ENCODE measurements at regions not wholly inside any gene's neighbourhood (a gene's known extent, or its start where the extent isn't known, plus 50 kb on each side); places are given as distances from the start of the nearest gene placed in this dataset.

DNA sequence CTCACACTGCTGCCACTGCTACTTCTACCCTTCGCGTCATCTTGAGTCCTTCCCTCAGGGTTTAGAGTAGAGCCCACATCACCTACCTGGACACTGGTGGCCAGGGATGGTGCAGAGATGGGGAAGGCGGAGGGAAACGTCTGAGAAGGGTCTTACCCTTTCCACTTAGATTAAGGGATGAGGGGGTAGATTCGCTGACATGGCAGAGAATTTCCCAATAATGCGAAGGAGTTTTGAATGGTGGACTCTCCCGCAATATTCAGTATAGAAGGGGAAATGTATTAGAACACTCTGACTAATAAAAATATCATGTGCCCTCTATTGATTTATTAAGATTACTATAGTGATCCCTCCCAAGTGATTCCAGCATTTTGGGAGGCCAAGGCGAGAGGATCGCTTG, 209.5 kb upstream of the KIAA1217 start:
- TF ChIP-seq, protein P1, sequence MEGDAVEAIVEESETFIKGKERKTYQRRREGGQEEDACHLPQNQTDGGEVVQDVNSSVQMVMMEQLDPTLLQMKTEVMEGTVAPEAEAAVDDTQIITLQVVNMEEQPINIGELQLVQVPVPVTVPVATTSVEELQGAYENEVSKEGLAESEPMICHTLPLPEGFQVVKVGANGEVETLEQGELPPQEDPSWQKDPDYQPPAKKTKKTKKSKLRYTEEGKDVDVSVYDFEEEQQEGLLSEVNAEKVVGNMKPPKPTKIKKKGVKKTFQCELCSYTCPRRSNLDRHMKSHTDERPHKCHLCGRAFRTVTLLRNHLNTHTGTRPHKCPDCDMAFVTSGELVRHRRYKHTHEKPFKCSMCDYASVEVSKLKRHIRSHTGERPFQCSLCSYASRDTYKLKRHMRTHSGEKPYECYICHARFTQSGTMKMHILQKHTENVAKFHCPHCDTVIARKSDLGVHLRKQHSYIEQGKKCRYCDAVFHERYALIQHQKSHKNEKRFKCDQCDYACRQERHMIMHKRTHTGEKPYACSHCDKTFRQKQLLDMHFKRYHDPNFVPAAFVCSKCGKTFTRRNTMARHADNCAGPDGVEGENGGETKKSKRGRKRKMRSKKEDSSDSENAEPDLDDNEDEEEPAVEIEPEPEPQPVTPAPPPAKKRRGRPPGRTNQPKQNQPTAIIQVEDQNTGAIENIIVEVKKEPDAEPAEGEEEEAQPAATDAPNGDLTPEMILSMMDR (conservative IDR thresholded peaks at IDR 0.05; ENCODE audit: low read length), result no peak
- TF ChIP-seq EZH2phosphoT487 (IDR thresholded peaks at IDR 0.05; ENCODE audit: borderline replicate concordance), result no peak
